Peyer's patch (tissue), 4 donors: ENCODE measurements at regions not wholly inside any gene's neighbourhood (a gene's known extent, or its start where the extent isn't known, plus 50 kb on each side); places are given as distances from the start of the nearest gene placed in this dataset.

Experiments
- CTCF ChIP-seq, 6 experiments: fragments of 450-650 bp in 4 of 6; fragments of 200-600 bp in 2 of 6; sonication (generic) in 1 of 6; IDR thresholded peaks; one replicate each; pipeline ENCODE4 v1.5.1; 2017 to 2019; ENCODE audit warnings: antibody characterized with exemption in 6 of 6, mild to moderate bottlenecking in 3 of 6, moderate library complexity in 1 of 6
- POLR2A ChIP-seq, 2 donors: fragments of 450-650 bp; IDR thresholded peaks; one replicate each; pipeline ENCODE4 v1.5.1; 2017; ENCODE audit warnings: antibody characterized with exemption in 2 of 2, mild to moderate bottlenecking in 2 of 2, moderate library complexity in 2 of 2

GRCh38 chr6:21955951-21956350 is 340.9 kb downstream of the PRL start:
- no peak for TF ChIP-seq CTCF (IDR thresholded peaks at IDR 0.05)
- TF ChIP-seq POLR2A (IDR thresholded peaks at IDR 0.05) = no peak
